ENCODE measurements at regions not wholly inside any gene's neighbourhood (a gene's known extent, or its start where the extent isn't known, plus 50 kb on each side); places are given as distances from the start of the nearest gene placed in this dataset.
"Not testable (repeated sequence)": the region's sequence is repeated elsewhere in the genome, so short reads cannot be mapped to it uniquely, and the experiment has no call there.

DNA sequence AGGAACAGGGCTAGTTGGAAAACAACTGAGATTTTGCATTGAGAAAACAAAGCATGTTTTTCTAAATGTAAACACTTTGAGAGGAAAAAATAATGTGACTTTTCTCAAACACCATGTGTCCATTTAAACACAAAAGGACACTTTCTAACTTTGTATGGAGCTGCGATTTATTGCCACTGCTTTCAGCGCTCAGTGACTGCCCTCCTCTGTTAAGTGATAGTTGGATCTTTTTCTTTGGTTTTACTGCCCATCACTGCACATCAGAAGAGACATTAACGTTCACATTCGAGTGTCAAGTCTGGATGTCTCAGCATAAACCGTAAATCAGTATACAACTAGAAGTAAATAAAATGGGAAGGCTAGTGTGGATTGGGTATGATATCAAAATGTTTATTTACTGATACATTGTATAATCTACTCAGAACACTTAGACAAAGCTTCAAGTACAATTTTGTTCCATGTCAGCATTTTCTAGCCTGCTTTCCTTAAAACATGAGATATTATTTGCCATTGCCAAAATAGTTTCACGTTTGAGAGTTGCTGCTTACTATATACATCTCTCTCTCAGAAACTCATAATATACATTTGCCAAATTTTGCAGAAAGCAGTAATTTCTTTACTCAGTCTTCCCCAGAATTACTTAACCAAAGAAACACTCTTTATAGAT is 237.6 kb downstream of the IKZF2 start:
- no peak for DNase-seq (ENCODE audit: low spot score)

DNA sequence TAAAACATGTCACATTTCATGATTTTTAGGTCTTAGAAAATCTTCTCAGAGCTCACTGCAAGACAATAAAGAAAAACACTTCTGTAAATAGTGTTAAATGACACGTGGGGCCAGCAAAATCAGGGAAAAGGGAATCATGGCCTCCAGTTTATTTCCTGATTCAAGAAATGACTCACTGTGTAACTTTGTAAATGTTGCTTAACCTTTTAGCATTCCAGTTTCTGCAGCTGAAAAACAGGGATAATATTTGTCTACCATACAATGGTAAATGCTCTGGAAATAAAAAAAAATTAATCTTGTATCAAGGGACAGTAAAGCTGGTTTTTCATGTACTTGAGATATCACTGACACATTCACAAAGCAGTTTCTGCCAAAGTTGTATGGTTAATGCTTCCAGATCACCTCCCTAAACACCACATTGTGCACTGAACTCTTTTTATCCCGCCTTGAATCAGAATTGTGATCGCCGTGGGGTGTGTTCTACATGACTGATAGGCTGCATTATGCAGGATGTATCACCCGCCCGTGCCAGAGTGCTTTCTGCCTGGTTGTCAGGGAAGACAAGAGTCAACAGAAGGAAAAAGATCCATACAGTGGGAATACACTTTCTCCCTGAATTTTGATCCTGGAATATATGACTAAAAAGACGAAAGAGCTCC is 238.8 kb downstream of the IKZF2 start:
- no peak for DNase-seq (ENCODE audit: low spot score)

DNA sequence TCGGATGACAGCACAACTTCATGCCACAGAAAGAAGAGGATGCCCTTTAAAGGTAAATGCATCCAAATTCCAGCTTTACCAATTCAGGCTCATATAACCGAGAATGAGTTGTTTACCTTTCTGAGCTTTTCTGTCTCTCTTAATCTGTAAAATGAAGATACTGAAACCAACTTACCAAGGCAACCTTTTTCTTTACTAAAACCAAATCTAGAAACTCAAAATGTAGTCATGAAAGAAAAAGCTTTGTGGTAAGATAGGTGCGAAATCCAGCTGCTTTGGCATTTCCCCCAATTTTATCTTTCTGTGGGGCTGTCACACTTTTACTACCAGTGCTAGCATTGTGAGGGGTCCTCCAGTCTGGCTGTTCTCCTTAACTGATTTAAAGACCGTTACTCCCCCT is 240.4 kb downstream of the IKZF2 start:
- DNase-seq (ENCODE audit: low spot score), result no peak

DNA sequence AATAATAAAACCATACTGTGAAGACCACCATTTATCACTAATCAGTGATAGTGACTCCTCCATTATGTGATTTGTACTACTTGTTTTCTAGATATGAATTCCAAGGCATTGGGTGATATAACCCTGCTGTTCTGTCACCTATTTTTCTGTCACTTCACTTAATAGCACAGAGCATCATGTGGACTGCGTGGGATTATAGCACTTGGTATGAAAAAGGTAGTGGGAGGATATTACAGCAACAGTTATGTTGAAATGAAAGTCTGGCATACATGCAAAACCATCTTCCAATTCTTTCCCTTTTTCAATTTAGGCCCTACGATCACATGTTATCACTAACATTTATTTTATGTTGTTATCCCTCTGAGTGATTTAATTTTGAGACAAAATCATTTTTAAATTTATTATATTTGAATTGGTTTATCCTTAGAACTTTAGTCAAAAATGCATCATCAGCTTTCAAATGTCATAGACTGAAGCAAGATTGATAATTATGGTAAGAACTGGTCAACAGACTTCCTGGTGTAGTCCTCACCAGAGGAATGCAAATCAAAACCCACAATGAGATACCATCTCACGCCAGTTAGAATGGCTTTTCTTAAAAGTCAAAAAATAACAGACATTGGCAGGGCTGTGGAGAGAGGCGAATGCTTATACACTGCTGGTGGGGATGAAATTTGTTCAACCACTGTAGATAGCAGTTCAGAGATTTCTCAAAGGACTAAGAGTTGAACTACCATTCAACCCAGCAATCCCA is 242.6 kb downstream of the IKZF2 start:
- DNase-seq (ENCODE audit: low spot score), result no peak

DNA sequence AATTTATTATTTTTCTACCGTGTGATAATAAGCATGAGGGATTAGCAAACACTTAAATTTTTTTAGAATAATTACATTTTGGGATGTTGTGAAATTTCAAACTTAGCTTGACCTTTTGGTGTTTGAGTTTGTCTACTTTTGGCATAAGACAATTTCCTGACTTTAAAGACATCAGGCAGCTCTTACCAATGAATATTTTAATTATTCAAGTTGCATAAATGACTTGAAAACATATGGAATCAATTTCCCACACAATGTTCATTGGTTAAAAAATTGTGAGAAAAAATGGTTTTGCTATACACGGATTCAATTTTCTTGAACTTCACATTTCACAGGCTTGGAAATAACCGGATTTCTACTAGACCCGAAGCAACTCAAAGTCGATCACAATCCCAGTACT is 243.4 kb downstream of the IKZF2 start:
- no peak for DNase-seq (ENCODE audit: low spot score)

DNA sequence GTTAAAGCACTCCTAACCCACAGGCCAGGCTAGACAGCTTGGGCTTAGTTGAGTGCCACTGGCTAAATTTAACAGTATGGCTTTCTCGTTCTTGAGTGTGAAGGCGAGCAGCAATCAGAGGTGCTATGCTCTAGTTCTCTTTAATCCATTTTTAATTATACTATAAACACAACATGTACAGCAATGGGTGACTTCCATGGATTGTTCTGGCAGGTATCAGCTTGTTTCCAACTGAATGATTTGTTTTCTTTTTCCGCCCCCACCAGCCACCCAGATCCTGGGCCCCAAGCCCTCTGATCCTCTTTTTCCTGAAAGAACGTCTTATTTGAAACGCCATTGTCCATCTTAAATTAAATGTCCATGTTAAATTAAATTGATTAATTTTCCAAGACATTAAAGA is 244.8 kb downstream of the IKZF2 start:
- DNase-seq (ENCODE audit: low spot score), result no peak

DNA sequence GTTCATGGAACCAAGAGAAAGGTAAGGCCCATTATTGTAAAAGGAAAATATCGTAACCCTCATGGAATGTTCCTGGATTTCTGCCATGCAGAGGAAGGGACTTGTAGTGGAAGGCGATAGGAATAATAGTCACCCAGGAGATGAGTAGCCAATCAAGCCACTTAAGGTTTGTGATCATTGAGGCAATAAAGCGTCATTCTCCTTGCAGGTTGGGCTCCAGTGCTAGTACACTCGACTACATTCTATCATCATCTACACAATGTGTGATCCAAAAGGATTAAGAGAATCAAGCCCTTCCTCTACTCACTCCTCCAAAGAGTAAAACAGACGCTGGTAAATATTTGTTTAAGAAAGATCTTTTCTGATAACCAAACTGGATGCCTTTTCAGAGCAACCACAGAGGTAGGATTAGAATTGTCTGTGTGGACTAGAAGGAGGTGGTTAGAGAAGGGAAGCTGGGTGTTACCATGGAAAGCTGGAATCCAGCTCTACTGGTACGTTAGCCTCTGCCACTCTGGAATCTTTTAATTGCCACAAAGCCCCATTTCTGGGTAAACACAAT is 245.7 kb downstream of the IKZF2 start:
- no peak for DNase-seq (ENCODE audit: low spot score)

DNA sequence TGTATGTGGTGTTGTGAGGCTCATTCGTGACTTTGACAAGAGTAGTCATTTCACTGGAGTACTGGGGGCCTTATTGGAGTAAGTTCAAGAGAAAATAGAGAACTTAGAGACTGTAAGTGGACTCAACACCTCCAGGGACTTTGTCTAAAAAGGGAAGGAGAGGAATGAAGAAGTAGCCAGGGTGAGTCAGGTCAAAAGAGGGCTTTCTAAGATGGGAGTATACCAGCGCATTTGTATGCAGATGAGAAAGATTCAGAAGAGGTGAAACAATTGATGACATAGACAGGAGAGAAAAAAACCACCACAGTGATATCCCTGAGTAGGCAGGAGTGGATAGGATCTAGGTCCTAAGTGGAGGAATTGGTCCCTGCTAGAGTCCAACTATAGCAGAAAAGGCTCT is 246.8 kb downstream of the IKZF2 start:
- no peak for DNase-seq (ENCODE audit: low spot score)

DNA sequence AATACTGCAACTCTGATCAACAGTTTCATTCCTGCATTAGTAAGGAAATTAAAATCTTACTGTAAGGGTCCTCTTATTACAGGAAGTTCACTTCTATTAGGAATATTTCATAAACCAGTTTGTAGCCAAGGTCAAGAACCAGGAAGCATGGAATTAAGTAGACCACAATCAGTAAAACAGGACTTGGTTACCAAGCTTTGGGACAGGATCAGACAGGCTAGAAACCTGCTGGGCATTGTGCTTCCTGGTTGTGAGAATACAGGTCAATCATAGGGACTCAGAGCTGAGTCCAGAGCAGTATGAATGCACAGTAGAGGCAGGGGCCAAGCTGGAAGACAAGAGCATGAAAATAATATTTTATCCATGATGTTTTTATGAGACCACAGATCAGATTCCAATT is 248.0 kb downstream of the IKZF2 start:
- DNase-seq (ENCODE audit: low spot score), result no peak

DNA sequence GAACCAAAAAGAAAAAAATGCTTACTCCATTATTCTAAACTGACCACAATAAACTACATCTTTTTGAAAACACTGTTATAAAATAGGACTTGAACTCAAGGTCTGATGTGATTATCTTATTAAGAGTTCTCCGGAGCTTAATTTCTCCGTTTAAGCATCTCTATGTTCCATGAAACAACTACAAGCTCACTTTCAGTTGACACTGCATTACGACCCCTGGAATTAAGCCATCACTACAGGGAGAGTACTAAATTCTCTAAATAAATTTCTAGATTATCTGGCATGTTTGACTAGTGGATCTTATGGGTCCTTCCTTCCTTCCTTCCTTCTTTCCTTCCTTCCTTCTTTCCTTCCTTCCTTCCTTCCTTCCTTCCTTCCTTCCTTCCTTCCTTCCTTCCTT is 249.0 kb downstream of the IKZF2 start:
- DNase-seq (ENCODE audit: low spot score), result no peak

DNA sequence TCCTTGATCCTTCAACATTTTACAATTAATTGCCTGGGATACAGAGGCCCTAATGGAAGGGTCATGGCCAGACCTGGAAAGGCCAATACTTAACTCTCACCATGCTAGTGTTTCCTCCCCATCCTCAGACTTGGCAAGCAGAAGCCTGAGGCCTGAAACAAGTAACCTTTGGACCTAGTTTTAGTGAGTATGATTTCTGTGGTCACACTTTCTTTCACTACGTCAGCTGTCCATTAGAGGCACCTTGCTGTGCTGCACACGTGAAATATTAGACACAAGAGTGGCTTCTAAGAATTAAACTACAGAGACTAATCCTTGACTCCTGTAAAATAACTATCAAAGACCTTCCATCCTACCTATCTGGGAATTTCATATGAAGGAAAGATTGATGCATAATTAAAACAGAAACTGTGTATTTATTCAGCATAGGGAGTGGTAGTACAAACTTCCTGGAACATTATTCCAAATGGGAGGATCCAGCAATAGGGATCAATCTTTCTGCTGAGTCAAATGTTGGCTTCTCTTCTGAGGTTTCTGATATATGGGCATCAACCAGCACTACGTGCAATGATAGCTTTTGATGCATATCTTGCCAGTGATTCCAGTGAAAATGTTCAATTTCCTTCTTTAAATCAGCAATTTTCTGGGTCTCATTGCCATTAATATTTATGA is 249.7 kb downstream of the IKZF2 start:
- DNase-seq (ENCODE audit: low spot score), result no peak

DNA sequence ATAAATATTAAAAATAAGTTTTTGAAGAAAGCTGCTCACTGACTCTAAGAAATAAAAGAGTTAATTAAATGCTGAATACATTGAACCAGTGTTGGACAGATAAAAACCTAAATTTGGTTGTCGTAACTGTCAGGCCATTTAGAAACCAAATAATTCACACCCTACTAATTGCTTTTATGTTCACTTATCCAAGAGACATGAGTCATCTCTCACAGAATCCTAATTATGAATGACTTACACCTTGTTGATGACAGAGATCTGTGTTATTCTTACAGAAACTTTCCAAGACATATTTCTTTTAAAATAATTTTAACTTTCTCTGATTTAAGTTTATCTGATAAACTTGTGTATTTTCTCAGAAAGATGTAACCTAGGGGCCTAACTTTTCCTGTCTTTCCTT is 250.7 kb downstream of the IKZF2 start:
- DNase-seq (ENCODE audit: low spot score), result no peak

DNA sequence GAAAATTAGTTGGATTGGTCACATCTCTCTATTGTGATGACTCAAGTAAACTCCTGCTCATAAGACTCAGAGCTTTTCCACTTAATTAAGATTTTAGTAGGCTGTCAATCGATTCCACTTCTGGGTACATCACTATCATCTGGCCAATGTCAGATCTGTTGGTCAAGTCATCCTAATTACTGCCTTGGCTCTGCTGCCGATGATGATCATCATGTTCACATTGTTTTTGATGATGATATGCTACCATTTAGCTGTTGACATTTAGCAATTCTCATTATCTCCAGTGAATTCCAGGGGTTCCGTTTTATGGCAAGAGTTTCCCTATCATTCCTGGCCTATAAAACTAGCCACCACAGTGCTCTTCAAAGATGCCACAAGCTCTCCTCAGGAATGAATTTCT is 253.4 kb downstream of the IKZF2 start:
- DNase-seq (ENCODE audit: low spot score), result no peak

DNA sequence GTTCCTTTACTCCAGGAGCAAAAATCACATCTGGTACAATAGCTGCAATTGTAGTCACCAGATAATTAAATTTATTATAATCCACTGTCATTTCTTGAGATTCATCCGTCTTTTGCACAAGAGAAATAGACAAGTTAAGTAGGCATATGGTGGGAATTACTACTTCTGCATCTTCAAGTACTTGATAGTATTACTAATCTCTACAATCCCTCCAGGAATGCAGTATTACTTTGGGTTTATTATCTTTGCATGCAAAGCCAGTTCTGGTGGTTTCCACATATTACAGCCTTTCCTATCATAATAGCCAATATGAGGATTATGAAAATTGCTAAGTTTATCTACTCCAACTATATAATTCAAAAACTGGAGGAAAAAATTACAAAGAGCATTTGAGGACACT is 254.1 kb downstream of the IKZF2 start:
- no peak for DNase-seq (ENCODE audit: low spot score)

DNA sequence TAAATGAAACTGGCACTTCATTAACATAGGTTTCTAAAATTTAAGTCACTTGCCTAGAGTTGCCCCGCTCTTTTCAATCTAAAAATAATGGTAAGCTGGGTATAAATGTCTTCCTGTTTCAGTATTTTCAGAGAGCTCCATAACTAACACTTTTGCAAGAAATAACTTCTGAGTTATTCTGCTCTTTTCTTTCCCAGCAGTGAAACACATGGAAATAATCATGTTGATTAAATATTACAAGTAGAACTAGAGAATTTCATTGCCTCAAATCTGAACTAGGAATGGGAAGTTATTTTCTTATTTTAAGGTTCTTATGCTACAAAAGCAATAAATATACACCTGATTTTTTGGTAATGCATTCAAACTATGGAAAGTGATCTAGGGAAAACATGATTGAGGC is 257.4 kb downstream of the IKZF2 start:
- DNase-seq (ENCODE audit: low spot score), result no peak

DNA sequence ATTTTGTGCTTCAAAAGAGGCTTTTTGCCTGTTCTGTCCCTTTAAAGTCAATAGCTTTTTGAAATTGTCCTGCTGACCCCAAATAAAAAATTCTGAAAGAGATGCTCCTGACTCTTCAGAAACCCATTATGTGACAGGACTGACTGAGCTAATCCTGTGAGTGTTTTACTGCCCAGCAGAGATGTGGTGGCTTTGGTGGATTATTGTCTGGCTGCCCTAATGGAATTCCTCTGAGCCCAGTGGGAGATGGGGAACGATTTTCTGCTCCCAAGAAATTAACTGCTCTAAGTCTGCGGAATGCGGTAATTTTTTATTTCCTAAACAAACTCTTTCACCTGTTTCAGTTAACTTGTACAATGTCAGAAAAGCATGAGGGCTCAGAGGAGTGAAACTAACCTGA is 258.2 kb downstream of the IKZF2 start:
- DNase-seq (ENCODE audit: low spot score), result no peak

DNA sequence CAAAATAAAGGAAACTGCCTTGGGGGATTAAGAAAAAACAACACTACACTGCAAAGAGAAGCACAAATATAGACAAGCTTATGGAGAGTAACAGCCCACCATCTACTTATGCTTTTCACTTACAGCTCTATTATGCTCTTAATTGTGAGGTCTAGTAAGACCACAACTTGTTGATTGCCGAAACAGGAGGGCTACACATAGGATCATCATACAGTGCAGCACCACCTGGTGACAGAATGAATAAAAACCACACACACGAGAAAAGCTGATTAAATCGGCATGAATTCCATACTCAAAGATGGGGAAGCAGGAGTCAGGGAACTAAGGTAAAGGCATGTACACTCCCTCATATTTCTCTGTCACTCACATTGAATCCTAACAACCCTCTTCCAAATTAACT is 259.2 kb downstream of the IKZF2 start:
- DNase-seq (ENCODE audit: low spot score), result no peak

DNA sequence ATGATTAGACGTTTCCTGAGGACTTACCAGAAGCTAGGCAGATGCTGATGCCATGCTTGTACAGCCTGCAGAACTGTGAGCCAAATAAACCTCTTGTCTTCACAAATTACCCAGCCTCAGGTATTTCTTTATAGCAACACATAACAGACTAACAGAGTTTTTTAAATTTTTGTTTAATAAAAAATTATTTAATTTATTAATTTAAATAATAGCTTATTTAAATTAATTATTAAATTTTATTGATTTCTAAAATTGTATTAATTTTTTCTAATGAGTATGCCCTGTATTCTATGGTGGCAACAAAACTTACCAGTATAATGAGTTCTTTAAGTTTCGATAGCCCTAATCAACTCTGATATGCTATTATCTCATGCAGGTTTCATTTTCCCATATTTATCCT is 259.8 kb downstream of the IKZF2 start:
- DNase-seq (ENCODE audit: low spot score), result no peak

DNA sequence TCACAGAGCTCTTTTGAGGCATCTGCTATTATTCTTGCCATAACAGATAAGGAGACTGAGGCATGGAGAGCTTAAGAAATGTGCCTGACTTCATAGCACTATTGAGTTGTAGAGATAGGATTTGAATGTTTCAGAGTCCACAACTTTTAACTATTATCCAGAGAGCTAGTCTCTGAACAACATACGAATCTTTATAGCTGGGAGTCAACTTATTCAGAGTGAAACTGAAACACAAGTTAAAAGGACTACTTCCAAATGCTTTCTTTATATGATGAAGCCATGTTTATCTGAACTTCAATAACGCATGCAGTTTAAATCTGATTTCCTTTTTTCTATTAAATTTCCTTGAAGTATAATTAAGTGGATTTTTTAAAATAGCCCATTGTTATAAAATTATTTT is 268.8 kb downstream of the IKZF2 start:
- DNase-seq (ENCODE audit: low spot score), result no peak

DNA sequence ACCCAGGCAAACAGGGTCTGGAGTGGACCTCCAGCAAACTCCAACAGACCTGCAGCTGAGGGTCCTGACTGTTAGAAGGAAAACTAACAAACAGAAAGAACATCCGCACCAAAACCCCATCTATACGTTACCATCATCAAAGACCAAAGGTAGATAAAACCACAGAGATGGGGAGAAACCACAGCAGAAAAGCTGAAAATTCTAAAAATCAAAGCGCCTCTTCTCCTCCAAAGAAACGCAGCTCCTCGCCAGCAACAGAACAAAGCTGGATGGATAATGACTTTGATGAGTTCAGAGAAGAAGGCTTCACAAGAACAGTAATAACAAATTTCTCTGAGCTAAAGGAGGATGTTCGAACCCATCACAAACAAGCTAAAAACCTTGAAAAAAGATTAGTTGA is 274.9 kb downstream of the IKZF2 start:
- not testable (repeated sequence) for DNase-seq (ENCODE audit: low spot score)

DNA sequence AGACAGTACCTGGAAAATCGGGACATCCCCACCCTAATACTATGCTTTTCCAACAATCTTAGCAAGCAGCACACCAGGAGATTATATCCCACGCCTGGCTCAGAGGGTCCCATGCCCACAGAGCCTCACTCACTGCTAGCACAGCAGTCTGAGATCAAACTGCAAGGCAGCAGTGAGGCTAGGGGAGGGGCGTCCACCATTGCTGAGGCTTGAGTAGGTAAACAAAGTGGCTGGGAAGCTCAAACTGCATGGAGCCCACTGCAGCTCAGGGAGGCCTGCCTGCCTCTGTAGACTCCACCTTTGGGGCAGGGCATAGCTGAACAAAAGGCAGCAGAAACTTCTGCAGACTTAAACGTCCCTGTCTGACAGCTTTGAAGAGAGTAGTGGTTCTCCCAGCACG is 275.5 kb downstream of the IKZF2 start:
- not testable (repeated sequence) for DNase-seq (ENCODE audit: low spot score)

DNA sequence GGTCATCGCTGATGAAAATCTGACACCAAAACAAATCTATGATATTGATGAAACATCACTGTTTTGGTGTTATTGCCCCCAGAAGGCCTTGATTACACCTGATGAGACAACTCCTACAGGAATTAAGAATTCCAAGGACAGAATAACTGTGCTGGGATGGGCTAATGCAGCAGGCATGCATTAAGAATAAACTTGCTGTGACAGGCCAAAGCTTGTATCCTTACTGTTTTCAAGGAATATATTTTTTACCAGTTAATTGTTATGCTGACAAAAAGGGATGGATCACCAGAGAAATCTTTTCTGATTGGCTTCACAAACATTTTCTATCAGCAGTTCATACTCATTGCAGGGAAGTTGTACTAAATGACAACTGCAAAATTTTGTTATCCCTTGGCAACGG is 278.2 kb downstream of the IKZF2 start:
- no peak for DNase-seq (ENCODE audit: low spot score)

DNA sequence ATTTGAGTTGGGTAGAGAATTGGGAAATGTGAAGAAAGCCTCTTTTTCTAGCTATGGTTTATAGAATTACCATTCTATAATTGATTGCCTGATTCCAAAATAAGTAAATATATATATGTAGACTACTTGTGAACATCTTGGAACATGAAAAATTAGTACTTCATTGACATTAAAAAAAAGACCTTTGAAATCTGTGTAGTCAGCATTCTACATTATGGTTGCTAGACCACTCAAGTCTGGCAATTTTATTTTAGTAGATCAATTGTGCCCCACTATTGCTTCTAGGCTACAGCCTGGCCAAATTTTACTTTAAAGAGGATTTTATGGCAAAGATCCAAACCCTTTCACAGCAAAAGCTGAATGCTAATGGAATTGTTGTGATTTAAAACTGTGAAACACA is 279.8 kb downstream of the IKZF2 start:
- no peak for DNase-seq (ENCODE audit: low spot score)

Measured in CD4-positive, alpha-beta T cell treated with Interleukin-6 at 100 ng/mL for 8 hours (primary cell).